IMR-90 (cell line): ENCODE measurements at regions not wholly inside any gene's neighbourhood (a gene's known extent, or its start where the extent isn't known, plus 50 kb on each side); places are given as distances from the start of the nearest gene placed in this dataset.

Source experiments
- ATAC-seq: fragments of 200-7000 bp; cut with Tn5 transposase; 2 replicates; pipeline ENCODE4 v1.9.1; 2020; ENCODE audit warnings: low read depth, mild to moderate bottlenecking, moderate library complexity
- BruUV-seq: library from RNA; stranded (reverse); fragments of 400-500 nt; replicated peaks from 2 replicates; lab custom pipeline; 2021; lab: Mats Ljungman, UMichigan
- CTCF ChIA-PET: fragments of 300-600 bp; formaldehyde crosslinking; extraction: SDS; loops from one replicate; lab custom pipeline; 2021; ENCODE audit warnings: antibody characterized with exemption; lab: Yijun Ruan, JAX
- POLR2A ChIA-PET: fragments of 300-600 bp; sonication (Branson Sonifier 250); formaldehyde crosslinking; loops from one replicate; lab custom pipeline; 2022; ENCODE audit warnings: antibody characterized with exemption; ENCODE audit not compliant: unreplicated experiment; lab: Charles Lee
- DNase-seq: peaks from one replicate; pipeline ENCODE4 v3.0.0; 2013
- H2AFZ ChIP-seq: replicated peaks from 2 replicates; pipeline ENCODE3; 2013; ENCODE audit warnings: low read length, mild to moderate bottlenecking; ENCODE audit not compliant: poor library complexity
- H2AK5ac ChIP-seq: 2 replicates; pipeline ENCODE4 v1.6.1; 2013; ENCODE audit warnings: low read depth, low read length, inconsistent platforms
- H2AK9ac ChIP-seq: replicated peaks from 2 replicates; pipeline ENCODE3; 2013; ENCODE audit warnings: mild to moderate bottlenecking, low read depth, low read length, moderate library complexity; ENCODE audit not compliant: poor library complexity
- H2BK120ac ChIP-seq: 2 replicates; pipeline ENCODE4 v1.6.1; 2013; ENCODE audit warnings: low read depth, low read length, inconsistent platforms
- H2BK15ac ChIP-seq: 3 replicates; pipeline ENCODE4 v1.6.1; 2013; ENCODE audit warnings: low read depth, low read length, inconsistent platforms
- H2BK20ac ChIP-seq: 2 replicates; pipeline ENCODE4 v1.6.1; 2013; ENCODE audit warnings: low read depth, mild to moderate bottlenecking, inconsistent platforms, low read length, moderate library complexity
- H2BK5ac ChIP-seq: 2 replicates; pipeline ENCODE4 v1.6.1; 2013; ENCODE audit warnings: mild to moderate bottlenecking, low read depth, low read length, inconsistent platforms; ENCODE audit not compliant: poor library complexity, severe bottlenecking
- H3K14ac ChIP-seq: replicated peaks from 2 replicates; pipeline ENCODE4 v1.6.1; 2013; ENCODE audit warnings: low read depth, low read length, inconsistent platforms
- H3K18ac ChIP-seq: 2 replicates; pipeline ENCODE4 v1.6.1; 2013; ENCODE audit warnings: low read depth, low read length, control low read depth
- H3K23ac ChIP-seq: 2 replicates; pipeline ENCODE4 v1.6.1; 2013; ENCODE audit warnings: low read depth, low read length, inconsistent platforms
- H3K27ac ChIP-seq: 2 replicates; pipeline ENCODE4 v1.5.1; 2013; ENCODE audit warnings: mild to moderate bottlenecking, control low read depth, low read length; ENCODE audit not compliant: insufficient read depth
- H3K27me3 ChIP-seq: 2 replicates; pipeline ENCODE4 v1.6.1; 2013; ENCODE audit warnings: low read length; ENCODE audit not compliant: control insufficient read depth, insufficient read depth
- H3K36me3 ChIP-seq: 2 replicates; pipeline ENCODE4 v1.6.1; 2013; ENCODE audit warnings: low read length, mixed read lengths; ENCODE audit not compliant: control insufficient read depth, insufficient read depth
- H3K4ac ChIP-seq: 2 replicates; pipeline ENCODE4 v1.6.1; 2013; ENCODE audit warnings: low read depth, low read length, inconsistent platforms
- H3K4me1 ChIP-seq: 2 replicates; pipeline ENCODE4 v1.6.1; 2013; ENCODE audit warnings: low read length, mixed read lengths; ENCODE audit not compliant: control insufficient read depth, insufficient read depth
- H3K4me2 ChIP-seq: 2 replicates; pipeline ENCODE4 v1.6.1; 2013; ENCODE audit warnings: low read depth, mild to moderate bottlenecking, control low read depth, low read length, moderate library complexity
- H3K4me3 ChIP-seq: 2 replicates; pipeline ENCODE4 v1.5.1; 2013; ENCODE audit warnings: low read depth, mild to moderate bottlenecking, control low read depth, low read length, moderate library complexity; ENCODE audit not compliant: insufficient read depth
- H3K56ac ChIP-seq: 2 replicates; pipeline ENCODE4 v1.6.1; 2013; ENCODE audit warnings: low read length, inconsistent platforms; ENCODE audit not compliant: insufficient read depth; ENCODE audit errors: extremely low read depth
- H3K79me1 ChIP-seq, 2 experiments: 2 replicates each; pipeline ENCODE4 v1.6.1; 2013; ENCODE audit warnings: low read length in 2 of 2, inconsistent platforms in 1 of 2, low read depth in 1 of 2
- H3K9ac ChIP-seq: 2 replicates; pipeline ENCODE4 v1.6.1; 2013; ENCODE audit warnings: low read depth, low read length, control low read depth
- H3K9me1 ChIP-seq: 2 replicates; pipeline ENCODE4 v1.6.1; 2013; ENCODE audit warnings: low read length, inconsistent platforms; ENCODE audit not compliant: insufficient read depth
- H3K9me3 ChIP-seq: 2 replicates; pipeline ENCODE4 v1.6.1; 2013; ENCODE audit warnings: low read length; ENCODE audit not compliant: control insufficient read depth, insufficient read depth
- H4K20me1 ChIP-seq: 2 replicates; pipeline ENCODE4 v1.6.1; 2013; ENCODE audit warnings: low read length, inconsistent platforms; ENCODE audit not compliant: insufficient read depth
- H4K5ac ChIP-seq: 2 replicates; pipeline ENCODE4 v1.6.1; 2013; ENCODE audit warnings: mild to moderate bottlenecking, low read depth, low read length, control low read depth
- H4K8ac ChIP-seq, 2 experiments: 2 replicates each; pipeline ENCODE4 v1.6.1; 2013; ENCODE audit warnings: low read depth in 2 of 2, low read length in 2 of 2, control low read depth in 1 of 2, inconsistent platforms in 1 of 2
- H4K91ac ChIP-seq: 2 replicates; pipeline ENCODE4 v1.6.1; 2013; ENCODE audit warnings: low read depth, low read length, inconsistent platforms; ENCODE audit not compliant: insufficient read depth
- CEBPB ChIP-seq: IDR thresholded peaks from 2 replicates; pipeline ENCODE4 v1.6.1; 2012; ENCODE audit warnings: low read depth, low read length, improper control_type of control experiment
- CHD1 ChIP-seq: IDR thresholded peaks from 2 replicates; pipeline ENCODE4 v1.6.1; 2012; ENCODE audit warnings: low read depth, low read length, improper control_type of control experiment
- MAFK ChIP-seq: IDR thresholded peaks from 2 replicates; pipeline ENCODE4 v1.6.1; 2012; ENCODE audit warnings: low read depth, low read length, improper control_type of control experiment
- MXI1 ChIP-seq: IDR thresholded peaks from 2 replicates; pipeline ENCODE4 v1.6.1; 2012; ENCODE audit warnings: low read depth, mild to moderate bottlenecking, low read length, moderate library complexity, borderline replicate concordance
- POLR2A ChIP-seq: IDR thresholded peaks from 2 replicates; pipeline ENCODE4 v1.6.1; 2012; ENCODE audit warnings: mild to moderate bottlenecking, low read depth, low read length
- RCOR1 ChIP-seq: IDR thresholded peaks from 2 replicates; pipeline ENCODE4 v1.6.1; 2012; ENCODE audit warnings: mild to moderate bottlenecking, low read length, improper control_type of control experiment; ENCODE audit not compliant: insufficient replicate concordance
- RFX5 ChIP-seq: IDR thresholded peaks from 2 replicates; pipeline ENCODE4 v1.8.0; 2012; ENCODE audit warnings: low read depth, mild to moderate bottlenecking, low read length, moderate library complexity
- WGBS, 2 experiments: methylation state at CpG; one replicate each; pipeline versions ENCODE4 v1.1.5 to v1.1.7; 2013; ENCODE audit warnings: missing lambda C conversion rate in 2 of 2; ENCODE audit not compliant: insufficient read length in 1 of 2; ENCODE audit errors: extremely low coverage in 2 of 2; 5-methylcytosine and 5-hydroxymethylcytosine counted together
- dilution Hi-C: fragments of 300-500 bp; cut with HindIII; formaldehyde crosslinking; loops from one replicate; pipeline ENCODE4 v1.14.3; 2018; ENCODE audit warnings: low sequenced_read_pairs; ENCODE audit not compliant: unreplicated experiment
- in situ Hi-C: fragments of 300-500 bp; cut with MboI; formaldehyde crosslinking; loops from 3 replicates; pipeline ENCODE4 v1.14.3; 2019; ENCODE audit warnings: low sequenced_read_pairs, inconsistent platforms, mixed read lengths
- intact Hi-C: fragments of 100-400 bp; cut with micrococcal nuclease; formaldehyde crosslinking; loops from 2 replicates; pipeline ENCODE4 v1.10.0; 2022
- TF ChIP-seq, protein P1 (sequence below): conservative IDR thresholded peaks from 2 replicates; pipeline ENCODE4 v1.5.1; 2012; ENCODE audit warnings: mild to moderate bottlenecking, low read depth, low read length, improper control_type of control experiment
- TF ChIP-seq, protein P2 (sequence below): fragments of 150-350 bp; IDR thresholded peaks from 2 replicates; pipeline ENCODE4 v1.6.1; 2016; ENCODE audit warnings: low read depth, mild to moderate bottlenecking, low read length, moderate library complexity, borderline replicate concordance
- TF ChIP-seq, protein P3 (sequence below): fragments of 150-350 bp; IDR thresholded peaks from 2 replicates; pipeline ENCODE4 v1.6.1; 2017; ENCODE audit warnings: mild to moderate bottlenecking, antibody characterized with exemption, low read length, low read depth

DNA sequence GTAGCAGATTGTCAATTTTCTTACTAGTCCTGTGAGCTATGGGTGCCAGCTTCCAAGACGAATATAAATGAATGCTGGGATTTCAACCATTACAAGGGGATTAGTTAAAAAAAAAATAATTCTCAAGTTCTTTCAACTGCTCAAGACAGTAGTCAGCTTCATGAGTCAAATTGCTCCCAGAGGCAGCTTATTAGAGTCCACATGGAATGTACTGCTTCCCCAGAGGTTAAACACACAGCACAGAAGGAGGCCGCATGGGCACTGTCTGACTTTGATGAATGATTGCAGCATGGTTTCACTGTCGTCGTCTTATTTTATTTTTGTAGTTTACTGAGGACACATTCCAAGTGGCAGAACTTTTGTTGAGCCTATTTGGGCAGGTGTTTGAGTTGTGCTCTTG is 563.2 kb downstream of the TMEM135 start:
- CTCF ChIA-PET = interaction anchor here (0.5 to 0.6 kb wide), 2 partner anchors 22 to 133 kb away, joined by 3 read pairs; no protein-coding TSS in a partner anchor
- Histone ChIP-seq H2BK15ac (no peak overlapping the region), H3K18ac (no peak overlapping the region)

More for the DNA sequence above, 563.2 kb downstream of the TMEM135 start:
- H3K79me1 ChIP-seq = no peaks in the 10 kb centered on the region
- no peak overlapping the region for H2BK20ac ChIP-seq
- H2AK9ac ChIP-seq = no peak overlapping the region
- POLR2A ChIA-PET = no interaction called here
- ATAC-seq = no peak
- H4K20me1 ChIP-seq = no peaks in the 10 kb centered on the region
- dilution Hi-C loops = no loop called here
- in situ Hi-C loops = no loop called here
- no peak for TF ChIP-seq CEBPB
- TF ChIP-seq, protein P1, sequence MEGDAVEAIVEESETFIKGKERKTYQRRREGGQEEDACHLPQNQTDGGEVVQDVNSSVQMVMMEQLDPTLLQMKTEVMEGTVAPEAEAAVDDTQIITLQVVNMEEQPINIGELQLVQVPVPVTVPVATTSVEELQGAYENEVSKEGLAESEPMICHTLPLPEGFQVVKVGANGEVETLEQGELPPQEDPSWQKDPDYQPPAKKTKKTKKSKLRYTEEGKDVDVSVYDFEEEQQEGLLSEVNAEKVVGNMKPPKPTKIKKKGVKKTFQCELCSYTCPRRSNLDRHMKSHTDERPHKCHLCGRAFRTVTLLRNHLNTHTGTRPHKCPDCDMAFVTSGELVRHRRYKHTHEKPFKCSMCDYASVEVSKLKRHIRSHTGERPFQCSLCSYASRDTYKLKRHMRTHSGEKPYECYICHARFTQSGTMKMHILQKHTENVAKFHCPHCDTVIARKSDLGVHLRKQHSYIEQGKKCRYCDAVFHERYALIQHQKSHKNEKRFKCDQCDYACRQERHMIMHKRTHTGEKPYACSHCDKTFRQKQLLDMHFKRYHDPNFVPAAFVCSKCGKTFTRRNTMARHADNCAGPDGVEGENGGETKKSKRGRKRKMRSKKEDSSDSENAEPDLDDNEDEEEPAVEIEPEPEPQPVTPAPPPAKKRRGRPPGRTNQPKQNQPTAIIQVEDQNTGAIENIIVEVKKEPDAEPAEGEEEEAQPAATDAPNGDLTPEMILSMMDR = no peak
- TF ChIP-seq, protein P2, sequence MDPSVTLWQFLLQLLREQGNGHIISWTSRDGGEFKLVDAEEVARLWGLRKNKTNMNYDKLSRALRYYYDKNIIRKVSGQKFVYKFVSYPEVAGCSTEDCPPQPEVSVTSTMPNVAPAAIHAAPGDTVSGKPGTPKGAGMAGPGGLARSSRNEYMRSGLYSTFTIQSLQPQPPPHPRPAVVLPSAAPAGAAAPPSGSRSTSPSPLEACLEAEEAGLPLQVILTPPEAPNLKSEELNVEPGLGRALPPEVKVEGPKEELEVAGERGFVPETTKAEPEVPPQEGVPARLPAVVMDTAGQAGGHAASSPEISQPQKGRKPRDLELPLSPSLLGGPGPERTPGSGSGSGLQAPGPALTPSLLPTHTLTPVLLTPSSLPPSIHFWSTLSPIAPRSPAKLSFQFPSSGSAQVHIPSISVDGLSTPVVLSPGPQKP = no peak
- TF ChIP-seq CHD1 = no peak
- TF ChIP-seq, protein P3, sequence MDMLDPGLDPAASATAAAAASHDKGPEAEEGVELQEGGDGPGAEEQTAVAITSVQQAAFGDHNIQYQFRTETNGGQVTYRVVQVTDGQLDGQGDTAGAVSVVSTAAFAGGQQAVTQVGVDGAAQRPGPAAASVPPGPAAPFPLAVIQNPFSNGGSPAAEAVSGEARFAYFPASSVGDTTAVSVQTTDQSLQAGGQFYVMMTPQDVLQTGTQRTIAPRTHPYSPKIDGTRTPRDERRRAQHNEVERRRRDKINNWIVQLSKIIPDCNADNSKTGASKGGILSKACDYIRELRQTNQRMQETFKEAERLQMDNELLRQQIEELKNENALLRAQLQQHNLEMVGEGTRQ = no peak
- TF ChIP-seq RCOR1 = no peak
- no peak for TF ChIP-seq RFX5
- TF ChIP-seq POLR2A = no peak
- no peak for TF ChIP-seq MAFK
- TF ChIP-seq MXI1 = no peak
- H3K14ac ChIP-seq = no peak overlapping the region
- H2BK120ac ChIP-seq = no peak overlapping the region
- no peak overlapping the region for H3K4me2 ChIP-seq
- H3K4me3 ChIP-seq = no peak overlapping the region
- H3K9ac ChIP-seq = no peak overlapping the region
- H2AK5ac ChIP-seq = no peak overlapping the region
- no TSS peak for BruUV-seq
- H2AFZ ChIP-seq = no peak overlapping the region
- no peak overlapping the region for H4K5ac ChIP-seq
- WGBS, 2 experiments = no CpG with 5 or more reads among the region's 4 CpGs
- H4K8ac ChIP-seq = no peak overlapping the region
- no peak overlapping the region for H3K23ac ChIP-seq
- H3K56ac ChIP-seq = no peak overlapping the region
- H3K27me3 ChIP-seq = no peaks in the 10 kb centered on the region
- no peaks in the 10 kb centered on the region for H3K9me1 ChIP-seq
- no peaks in the 10 kb centered on the region for H3K4me1 ChIP-seq
- intact Hi-C loops = no loop called here
- DNase-seq = no peak
- H3K36me3 ChIP-seq = no peaks in the 10 kb centered on the region
- H2BK5ac ChIP-seq = no peak overlapping the region
- H4K91ac ChIP-seq = no peak overlapping the region
- no peak overlapping the region for H3K27ac ChIP-seq
- no peak overlapping the region for H3K4ac ChIP-seq
- no peaks in the 10 kb centered on the region for H3K9me3 ChIP-seq
